Fibroblast of the aortic adventitia (primary cell): ENCODE measurements at regions not wholly inside any gene's neighbourhood (a gene's known extent, or its start where the extent isn't known, plus 50 kb on each side); places are given as distances from the start of the nearest gene placed in this dataset.

Experiments
- DNase-seq: peaks from one replicate; pipeline ENCODE4 v3.0.0-alpha.2; 2010; ENCODE audit warnings: low read depth
- H3K4me3 ChIP-seq: 2 replicates; pipeline ENCODE4 v1.5.1; 2011; ENCODE audit warnings: low read depth, mild to moderate bottlenecking, control low read depth, low read length, moderate library complexity
- TF ChIP-seq, protein P1 (sequence below): IDR thresholded peaks from 2 replicates; pipeline ENCODE4 v1.5.1; 2011; ENCODE audit warnings: mild to moderate bottlenecking, low read length, control low read depth, inconsistent platforms; ENCODE audit not compliant: insufficient read depth

DNA sequence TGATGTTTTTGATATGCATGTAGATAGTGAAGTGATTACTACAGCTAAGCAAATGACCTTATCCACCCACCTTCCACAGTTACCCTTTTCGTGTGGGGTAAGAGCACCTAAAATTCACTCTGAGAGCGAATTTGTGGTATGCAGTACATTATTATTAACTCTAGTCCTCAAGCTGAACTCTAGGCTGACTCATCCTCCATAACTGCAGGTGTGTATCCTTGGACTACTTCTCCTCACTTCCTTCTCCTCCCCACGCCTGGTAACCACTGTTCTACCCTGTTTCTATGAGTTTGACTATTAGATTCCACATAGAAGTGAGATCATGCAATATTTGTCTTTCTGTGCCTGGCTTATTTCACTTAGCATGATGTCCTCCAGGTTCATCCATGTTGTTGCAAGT is 484.6 kb downstream of the GATA3 start:
- no peak for DNase-seq
- H3K4me3 ChIP-seq = no peak overlapping the region
- TF ChIP-seq, protein P1, sequence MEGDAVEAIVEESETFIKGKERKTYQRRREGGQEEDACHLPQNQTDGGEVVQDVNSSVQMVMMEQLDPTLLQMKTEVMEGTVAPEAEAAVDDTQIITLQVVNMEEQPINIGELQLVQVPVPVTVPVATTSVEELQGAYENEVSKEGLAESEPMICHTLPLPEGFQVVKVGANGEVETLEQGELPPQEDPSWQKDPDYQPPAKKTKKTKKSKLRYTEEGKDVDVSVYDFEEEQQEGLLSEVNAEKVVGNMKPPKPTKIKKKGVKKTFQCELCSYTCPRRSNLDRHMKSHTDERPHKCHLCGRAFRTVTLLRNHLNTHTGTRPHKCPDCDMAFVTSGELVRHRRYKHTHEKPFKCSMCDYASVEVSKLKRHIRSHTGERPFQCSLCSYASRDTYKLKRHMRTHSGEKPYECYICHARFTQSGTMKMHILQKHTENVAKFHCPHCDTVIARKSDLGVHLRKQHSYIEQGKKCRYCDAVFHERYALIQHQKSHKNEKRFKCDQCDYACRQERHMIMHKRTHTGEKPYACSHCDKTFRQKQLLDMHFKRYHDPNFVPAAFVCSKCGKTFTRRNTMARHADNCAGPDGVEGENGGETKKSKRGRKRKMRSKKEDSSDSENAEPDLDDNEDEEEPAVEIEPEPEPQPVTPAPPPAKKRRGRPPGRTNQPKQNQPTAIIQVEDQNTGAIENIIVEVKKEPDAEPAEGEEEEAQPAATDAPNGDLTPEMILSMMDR = no peak

DNA sequence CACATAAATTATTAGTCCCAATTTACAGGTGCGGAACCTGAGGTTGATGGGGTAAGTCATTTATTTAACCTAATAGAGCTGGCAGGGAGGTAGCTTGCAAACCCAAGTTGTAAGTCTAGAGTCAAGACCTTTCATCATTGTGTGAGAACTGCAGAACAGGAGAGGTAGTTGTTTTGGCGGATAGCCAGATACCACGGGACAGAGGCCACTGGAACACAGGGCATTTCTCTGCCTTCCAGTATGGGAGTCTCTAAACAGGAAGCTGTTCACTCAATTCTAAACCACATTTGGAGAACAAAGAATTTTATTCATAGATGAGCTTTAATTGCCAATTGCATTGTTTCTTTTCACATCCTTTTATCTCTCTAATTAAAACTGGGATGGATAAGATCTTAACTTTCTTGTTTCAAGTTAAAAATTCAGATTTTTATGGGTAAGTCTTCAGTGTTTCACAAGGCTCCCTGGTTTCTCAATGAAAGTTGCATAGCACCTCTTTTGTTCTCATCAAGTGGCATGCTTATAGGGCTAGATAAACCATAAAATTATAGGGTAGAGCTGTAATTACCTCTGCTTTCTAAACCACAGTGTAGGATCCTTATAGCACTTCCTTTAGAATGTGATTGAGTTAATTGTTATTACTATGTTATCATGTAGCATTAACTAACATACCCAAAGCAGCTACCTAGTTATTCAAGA is 489.0 kb downstream of the GATA3 start:
- TF ChIP-seq, protein P1 = no peak
- H3K4me3 ChIP-seq = no peak overlapping the region
- DNase-seq = no peak

DNA sequence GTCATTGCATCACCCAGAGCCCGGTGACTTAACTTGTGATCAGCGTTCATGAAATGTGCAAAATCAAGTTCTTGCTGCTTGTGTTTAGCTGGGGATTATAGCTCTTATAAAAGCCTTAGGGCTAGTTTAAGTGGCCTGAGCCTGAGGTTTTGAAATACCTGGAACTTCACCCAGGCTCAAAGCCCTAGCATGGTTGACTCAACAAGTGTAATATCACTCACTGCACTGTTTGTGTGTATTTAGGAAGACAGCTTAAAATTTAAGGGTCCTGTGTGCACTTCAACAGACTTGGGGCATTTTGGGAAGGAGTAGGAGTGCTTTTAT is 489.5 kb downstream of the GATA3 start:
- no peak overlapping the region for H3K4me3 ChIP-seq
- TF ChIP-seq, protein P1 = no peak
- DNase-seq = no peak

DNA sequence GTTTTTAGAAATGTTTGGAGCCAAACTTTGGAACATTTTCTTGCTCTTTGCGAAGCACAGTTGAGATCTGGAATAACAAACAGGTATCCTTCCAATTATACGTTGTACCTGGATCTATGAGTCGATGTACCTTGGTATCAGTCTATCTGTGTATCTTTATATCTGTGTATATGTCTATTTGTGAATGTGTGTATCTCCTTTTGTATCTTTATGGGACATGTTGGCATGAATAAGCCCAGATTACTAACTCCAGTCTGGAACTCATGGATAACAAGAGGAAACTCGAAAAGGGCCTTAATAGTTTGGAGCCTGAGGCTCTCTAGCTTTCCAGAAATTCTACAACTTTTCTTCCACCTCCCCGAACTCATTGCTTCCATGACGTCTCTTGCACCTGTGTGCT is 490.0 kb downstream of the GATA3 start:
- no peak overlapping the region for H3K4me3 ChIP-seq
- no peak for DNase-seq
- TF ChIP-seq, protein P1 = no peak

DNA sequence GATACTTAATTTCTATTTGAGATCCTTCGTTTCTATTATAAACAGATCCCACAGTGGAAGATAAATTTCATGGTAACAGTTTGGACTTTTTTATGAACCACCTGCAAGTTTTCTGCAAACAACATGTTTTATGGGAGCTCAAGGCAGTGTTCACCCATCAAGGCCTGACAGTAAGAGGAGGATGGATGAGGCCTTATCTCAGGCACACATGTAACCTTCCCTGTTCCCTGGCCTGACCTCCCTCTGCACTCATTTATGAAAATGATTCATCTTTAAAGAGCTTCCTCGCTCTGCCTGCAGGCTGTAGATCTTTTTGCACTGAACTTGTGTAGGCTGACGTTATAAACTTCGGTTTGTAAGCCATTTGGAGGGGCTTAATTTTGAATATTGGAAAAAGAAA is 500.1 kb downstream of the GATA3 start:
- no peak overlapping the region for H3K4me3 ChIP-seq
- TF ChIP-seq, protein P1 = no peak

DNA sequence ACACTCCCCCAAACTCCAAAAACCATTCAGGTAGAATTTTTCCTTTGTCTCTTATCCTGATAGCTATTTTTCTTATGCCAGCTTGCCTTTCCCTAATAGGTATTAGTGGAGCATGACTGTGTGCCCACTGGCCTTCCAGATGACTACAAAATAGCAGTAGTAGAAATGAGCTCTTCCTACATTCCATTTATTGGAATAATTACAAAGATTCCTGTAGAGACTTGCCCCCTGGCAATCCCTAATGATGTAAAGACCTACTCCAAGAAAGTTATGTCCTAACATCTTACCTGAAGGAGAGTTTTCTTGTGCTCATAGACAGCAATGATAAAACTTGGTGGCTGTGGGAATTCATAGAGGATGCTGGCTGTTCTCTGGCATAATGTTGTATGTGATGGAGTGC is 501.8 kb downstream of the GATA3 start:
- no peak overlapping the region for H3K4me3 ChIP-seq
- no peak for DNase-seq
- TF ChIP-seq, protein P1 = no peak

More for the DNA sequence above, 500.1 kb downstream of the GATA3 start:
- no peak for DNase-seq

DNA sequence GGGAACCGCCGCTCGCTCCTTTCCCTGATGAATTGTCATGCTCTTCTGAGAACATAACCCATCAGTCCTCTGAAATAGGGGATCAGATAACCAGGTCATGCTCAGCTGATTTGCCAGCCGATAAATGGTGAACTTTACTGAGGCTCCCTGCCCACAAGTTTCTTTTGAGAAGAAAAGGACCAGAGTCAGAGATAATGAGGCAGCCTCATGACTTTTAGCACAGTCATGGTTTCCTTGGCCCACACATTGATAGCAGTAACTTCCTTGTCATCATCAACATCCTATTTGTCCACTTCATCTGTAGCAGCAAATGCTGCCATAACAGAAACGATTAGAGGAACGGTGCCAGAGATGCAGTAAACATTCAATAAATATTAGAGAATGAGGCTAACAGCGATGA is 509.0 kb downstream of the GATA3 start:
- no peak for DNase-seq
- no peak overlapping the region for H3K4me3 ChIP-seq
- TF ChIP-seq, protein P1 = no peak
